ENCODE measurements at regions not wholly inside any gene's neighbourhood (a gene's known extent, or its start where the extent isn't known, plus 50 kb on each side); places are given as distances from the start of the nearest gene placed in this dataset.

GRCh38 chr14:48771717-48772116, 814.5 kb downstream of the RPS29 start:
- Histone ChIP-seq H3K4me2 (ENCODE audit: control insufficient read depth, extremely low read depth, insufficient read depth, low read depth, low read length) (no peak overlapping the region), H3K4me3 (ENCODE audit: control insufficient read depth in 2 of 3, extremely low read depth in 1 of 3, insufficient read depth in 2 of 3, low read depth in 1 of 3, low read length in 3 of 3) (no peak overlapping the region), H3K36me3 (ENCODE audit: control insufficient read depth in 2 of 2, extremely low read depth in 1 of 2, insufficient read depth in 2 of 2, low read length in 2 of 2) (no peaks in the 10 kb centered on the region), H3K4me1 (ENCODE audit: control insufficient read depth, extremely low read depth, insufficient read depth, low read length) (no peaks in the 10 kb centered on the region), H4K20me1 (ENCODE audit: control insufficient read depth, extremely low read depth, insufficient read depth, low read length) (no peaks in the 10 kb centered on the region), H3K79me2 (ENCODE audit: control insufficient read depth, insufficient read depth, low read length) (no peaks in the 10 kb centered on the region), H3K27ac (ENCODE audit: control insufficient read depth, insufficient read depth, low read length) (no peak overlapping the region), H3K9me3 (ENCODE audit: control insufficient read depth, low read depth, low read length) (no peaks in the 10 kb centered on the region), H3K9ac (ENCODE audit: control insufficient read depth, extremely low read depth, insufficient read depth, low read length) (no peak overlapping the region), H3K9me1 (ENCODE audit: control insufficient read depth, extremely low read depth, insufficient read depth, low read length) (no peaks in the 10 kb centered on the region), H3K27me3 (ENCODE audit: control insufficient read depth, extremely low read depth, insufficient read depth, low read length) (no peaks in the 10 kb centered on the region), H2AFZ (ENCODE audit: control insufficient read depth, low read length) (no peak overlapping the region)
- TF ChIP-seq EZH2 (IDR thresholded peaks at IDR 0.05; ENCODE audit: low read length) (no peak), CTCF (optimal IDR thresholded peaks at IDR 0.05 in 1 of 3, IDR thresholded peaks at IDR 0.05 in 1 of 3, conservative IDR thresholded peaks at IDR 0.05 in 1 of 3; ENCODE audit: extremely low read depth in 1 of 3, insufficient read depth in 2 of 3, low read length in 3 of 3) (no peak)
- DNase-seq (ENCODE audit: low read depth, low spot score) (no peak), FAIRE-seq (no peak)
- dilution Hi-C loops (cut with MboI; ENCODE audit: extremely low pct_ligation_motif_present, low sequenced_read_pairs) = no loop called here

DNA sequence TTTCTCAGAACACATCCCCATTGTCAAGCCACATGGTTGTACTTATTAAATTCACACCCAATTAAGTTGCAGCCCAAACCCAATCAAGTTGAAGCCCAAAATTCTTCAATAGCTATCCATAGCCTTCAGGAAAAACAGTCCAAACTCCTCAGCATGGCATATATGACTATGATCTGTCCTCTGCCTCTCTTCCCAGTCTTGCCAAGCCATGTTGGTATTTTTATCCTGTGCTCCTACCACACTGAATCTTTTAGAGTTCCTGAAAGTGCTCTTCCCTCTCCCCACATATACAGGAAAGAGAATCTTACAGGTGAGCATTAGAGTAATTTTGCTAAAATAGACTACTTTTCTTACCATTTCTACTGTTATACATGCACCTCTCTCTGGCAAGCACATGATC, 834.9 kb downstream of the RPS29 start:
- FAIRE-seq = no peak
- no peak for DNase-seq (ENCODE audit: low read depth, low spot score)
- H3K27ac ChIP-seq (ENCODE audit: control insufficient read depth, insufficient read depth, low read length) = no peak overlapping the region
- no peak overlapping the region for H2AFZ ChIP-seq (ENCODE audit: control insufficient read depth, low read length)
- H4K20me1 ChIP-seq (ENCODE audit: control insufficient read depth, extremely low read depth, insufficient read depth, low read length) = no peaks in the 10 kb centered on the region
- H3K4me1 ChIP-seq (ENCODE audit: control insufficient read depth, extremely low read depth, insufficient read depth, low read length) = no peaks in the 10 kb centered on the region
- no peaks in the 10 kb centered on the region for H3K36me3 ChIP-seq (ENCODE audit: control insufficient read depth in 2 of 2, extremely low read depth in 1 of 2, insufficient read depth in 2 of 2, low read length in 2 of 2)
- no peaks in the 10 kb centered on the region for H3K9me1 ChIP-seq (ENCODE audit: control insufficient read depth, extremely low read depth, insufficient read depth, low read length)
- H3K9ac ChIP-seq (ENCODE audit: control insufficient read depth, extremely low read depth, insufficient read depth, low read length) = no peak overlapping the region
- no peaks in the 10 kb centered on the region for H3K79me2 ChIP-seq (ENCODE audit: control insufficient read depth, insufficient read depth, low read length)
- no peaks in the 10 kb centered on the region for H3K27me3 ChIP-seq (ENCODE audit: control insufficient read depth, extremely low read depth, insufficient read depth, low read length)
- dilution Hi-C loops (cut with MboI; ENCODE audit: extremely low pct_ligation_motif_present, low sequenced_read_pairs) = no loop called here
- H3K4me3 ChIP-seq (ENCODE audit: control insufficient read depth in 2 of 3, extremely low read depth in 1 of 3, insufficient read depth in 2 of 3, low read depth in 1 of 3, low read length in 3 of 3) = no peak overlapping the region
- H3K9me3 ChIP-seq (ENCODE audit: control insufficient read depth, low read depth, low read length) = no peaks in the 10 kb centered on the region
- no peak overlapping the region for H3K4me2 ChIP-seq (ENCODE audit: control insufficient read depth, extremely low read depth, insufficient read depth, low read depth, low read length)
- TF ChIP-seq EZH2 (IDR thresholded peaks at IDR 0.05; ENCODE audit: low read length) (no peak), CTCF (optimal IDR thresholded peaks at IDR 0.05 in 1 of 3, IDR thresholded peaks at IDR 0.05 in 1 of 3, conservative IDR thresholded peaks at IDR 0.05 in 1 of 3; ENCODE audit: extremely low read depth in 1 of 3, insufficient read depth in 2 of 3, low read length in 3 of 3) (no peak)
